GM19239 (cell line): ENCODE measurements at regions not wholly inside any gene's neighbourhood (a gene's known extent, or its start where the extent isn't known, plus 50 kb on each side); places are given as distances from the start of the nearest gene placed in this dataset.

Experiments used
- DNase-seq: peaks from one replicate; pipeline ENCODE4 v3.0.0; 2011; ENCODE audit warnings: low spot score; ENCODE audit not compliant: insufficient read length
- FAIRE-seq: peaks from 2 replicates; lab custom pipeline; 2011; peaks lifted over from hg19 to GRCh38; lab: Jason Lieb, UNC

DNA sequence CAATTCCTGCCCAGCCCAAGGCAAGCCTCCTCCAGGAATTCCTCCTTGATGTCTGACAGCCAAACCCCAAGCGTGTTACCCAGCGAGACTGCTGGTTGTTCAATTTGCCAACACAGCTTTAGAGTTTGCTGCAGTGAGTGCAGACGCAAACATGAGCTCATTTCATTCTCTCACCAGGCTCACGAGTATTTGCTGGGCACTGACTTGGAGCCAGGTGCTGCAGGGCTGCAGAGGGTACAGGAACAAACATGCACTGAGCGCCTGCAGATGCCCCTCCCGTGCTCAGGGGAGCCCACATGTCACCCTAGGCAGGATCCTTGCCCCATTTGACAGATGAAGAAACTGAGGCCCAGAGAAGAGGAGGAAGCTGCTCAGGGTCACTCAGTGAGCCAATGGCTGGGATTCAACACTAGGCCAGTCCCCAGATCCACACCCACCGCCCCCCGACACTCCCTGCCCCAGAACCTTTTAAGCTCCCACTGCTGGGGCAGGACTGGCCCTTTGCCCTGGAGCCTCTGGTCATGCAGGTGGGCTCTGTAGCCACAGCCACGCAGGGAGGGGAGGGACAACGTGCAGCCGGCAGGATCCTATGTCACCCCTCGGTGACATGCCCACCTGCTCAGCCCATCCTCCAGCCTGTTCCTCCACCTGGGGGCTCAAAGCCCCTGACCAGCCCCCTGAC lies 363.7 kb downstream of the MATN1 start:
- no peak for DNase-seq

DNA sequence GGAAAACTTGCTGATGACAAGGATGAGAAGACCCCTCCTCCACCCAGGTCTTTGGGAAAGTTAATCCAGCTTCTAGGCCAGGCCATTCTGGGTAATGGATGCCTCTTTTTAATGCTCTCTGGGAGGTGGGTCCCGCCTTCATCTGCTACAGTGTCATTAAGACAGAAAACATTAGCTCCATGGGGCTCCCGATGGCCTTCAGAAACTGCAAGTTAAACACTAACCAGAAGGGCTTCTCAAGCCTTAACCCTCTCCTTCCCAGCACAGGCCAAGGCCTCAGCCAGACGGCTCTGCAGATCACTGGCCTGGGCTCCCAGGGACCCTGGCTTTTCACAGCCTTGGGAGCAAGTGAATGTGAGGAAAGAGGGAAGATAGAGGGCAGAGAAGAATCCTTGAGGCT lies 364.9 kb downstream of the MATN1 start:
- FAIRE-seq = no peak

More for the DNA sequence above, 363.7 kb downstream of the MATN1 start:
- FAIRE-seq = no peak

DNA sequence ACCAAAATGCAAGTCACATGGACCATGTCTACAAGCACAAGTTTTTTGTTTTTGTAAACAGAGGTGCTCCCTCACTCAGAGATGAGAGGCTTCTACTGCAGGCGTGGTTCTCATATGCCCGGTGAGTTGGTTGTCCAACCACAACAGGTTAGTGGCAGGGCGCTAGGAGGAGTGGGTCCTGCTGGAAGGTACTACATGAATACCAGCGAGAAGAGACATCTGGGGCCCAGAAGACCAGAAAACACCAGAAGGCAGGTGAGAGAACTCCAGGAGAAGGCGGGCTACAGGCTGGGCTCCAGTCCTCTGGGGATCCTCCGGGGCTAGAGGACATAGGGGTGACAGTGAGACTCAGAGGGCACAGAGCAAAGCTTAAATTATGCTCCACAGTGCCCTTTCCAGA lies 366.5 kb downstream of the MATN1 start:
- no peak for DNase-seq
- FAIRE-seq = no peak

More for the DNA sequence above, 364.9 kb downstream of the MATN1 start:
- no peak for DNase-seq

DNA sequence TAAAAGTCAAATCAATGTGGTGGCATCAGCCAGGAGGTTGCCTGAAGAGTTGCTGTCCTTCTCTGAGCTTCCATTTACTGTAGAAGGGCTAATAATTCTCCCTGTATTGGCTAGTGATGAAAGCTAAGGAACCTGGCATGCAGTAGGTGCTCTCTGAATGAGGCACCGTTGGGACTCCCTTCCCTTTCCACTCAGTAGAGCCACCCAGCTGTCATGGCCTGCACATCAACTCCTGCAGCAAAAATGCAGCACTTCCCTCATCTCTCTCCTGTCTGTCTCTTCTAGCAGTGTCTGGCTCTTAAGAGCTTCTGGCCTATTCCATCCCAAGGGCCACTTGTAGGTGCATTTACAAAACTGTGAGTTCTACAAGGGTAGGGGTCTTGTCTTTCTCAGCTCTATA lies 369.0 kb downstream of the MATN1 start:
- FAIRE-seq = no peak
- no peak for DNase-seq

DNA sequence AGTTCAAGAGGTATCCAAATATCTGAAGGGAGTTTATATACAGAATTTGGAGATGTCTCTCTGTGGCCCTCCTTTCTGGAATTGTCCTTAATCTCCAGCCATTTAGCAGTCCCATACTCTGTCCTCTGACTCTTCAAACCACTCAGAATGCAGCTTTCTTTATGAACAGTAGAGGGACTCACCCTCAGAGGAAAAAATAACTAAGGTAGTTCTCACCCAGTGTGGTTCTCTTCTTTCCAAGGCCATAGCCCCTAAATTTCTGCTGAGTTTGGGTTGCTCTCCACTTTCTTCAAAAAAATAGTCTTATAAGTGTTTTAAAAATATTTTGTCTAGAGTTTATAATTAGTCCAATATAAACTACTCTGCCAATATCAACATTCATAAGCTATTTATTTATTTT lies 369.7 kb downstream of the MATN1 start:
- DNase-seq (no peak), FAIRE-seq (no peak)

DNA sequence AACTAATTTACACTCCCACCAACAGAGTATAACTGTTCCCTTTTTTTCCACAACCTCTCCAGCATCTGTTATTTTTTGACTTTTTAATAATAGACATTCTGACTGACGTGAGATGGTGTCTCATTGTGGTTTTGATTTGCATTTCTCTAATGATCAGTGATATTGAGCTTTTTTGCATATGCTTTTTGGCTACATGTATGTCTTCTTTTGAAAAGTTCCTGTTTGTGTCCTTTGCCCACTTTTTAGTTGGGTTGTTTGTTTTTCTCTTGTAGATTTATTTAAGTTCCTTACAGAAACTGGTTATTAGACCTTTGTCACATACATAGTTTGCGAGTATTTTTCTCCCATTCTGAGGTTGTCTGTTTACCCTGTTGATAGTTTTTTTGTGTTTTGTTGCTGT lies 375.2 kb downstream of the MATN1 start:
- no peak for FAIRE-seq
- DNase-seq = no peak

DNA sequence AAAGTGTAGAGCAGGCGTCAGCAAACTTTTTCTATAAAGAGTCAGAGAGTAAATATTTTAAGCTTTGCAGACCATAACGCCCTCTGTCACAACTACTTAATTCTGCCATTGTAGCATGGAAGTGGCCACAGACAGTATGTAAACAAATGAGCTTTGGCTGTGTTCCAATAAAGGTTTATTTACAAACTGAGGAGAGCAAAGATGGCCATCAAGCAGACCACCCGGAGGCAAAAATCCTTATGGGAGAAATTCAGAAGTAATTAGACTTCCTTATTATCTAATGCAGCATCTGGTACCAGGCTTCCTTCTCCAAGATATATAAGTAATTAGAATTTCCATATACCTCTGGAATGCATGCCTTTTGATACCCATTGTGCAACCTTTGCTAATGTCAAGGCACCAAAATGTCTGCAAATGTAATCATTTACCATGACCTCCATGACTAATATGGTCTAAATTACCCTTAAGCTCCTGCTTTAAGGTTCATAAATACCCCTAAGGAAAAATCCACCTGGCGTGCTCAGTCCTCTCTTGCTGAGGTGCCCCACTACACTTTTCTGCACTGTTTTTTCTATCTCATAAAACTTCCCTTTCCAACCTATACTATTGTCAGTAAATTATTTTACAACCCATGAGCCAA lies 377.8 kb downstream of the MATN1 start:
- no peak for DNase-seq
- FAIRE-seq = no peak

DNA sequence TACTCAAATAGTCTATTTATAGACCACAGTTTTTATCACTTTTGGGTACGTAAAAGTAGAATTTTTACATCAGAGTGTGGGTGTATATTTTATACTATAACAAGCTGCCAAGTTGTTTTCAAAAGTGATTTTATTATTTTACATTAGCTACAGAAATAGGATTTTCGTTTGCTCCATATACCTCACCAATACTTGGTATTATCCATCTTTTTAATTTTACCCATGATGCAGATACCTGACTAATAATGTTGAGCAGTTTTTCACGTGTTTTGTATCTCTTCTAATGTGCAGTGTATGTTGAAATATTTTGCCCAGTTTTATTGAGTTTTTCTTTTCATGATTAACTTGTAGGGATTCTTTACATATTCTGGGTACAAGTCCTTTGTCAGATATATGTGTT lies 379.8 kb downstream of the MATN1 start:
- DNase-seq = no peak
- no peak for FAIRE-seq

DNA sequence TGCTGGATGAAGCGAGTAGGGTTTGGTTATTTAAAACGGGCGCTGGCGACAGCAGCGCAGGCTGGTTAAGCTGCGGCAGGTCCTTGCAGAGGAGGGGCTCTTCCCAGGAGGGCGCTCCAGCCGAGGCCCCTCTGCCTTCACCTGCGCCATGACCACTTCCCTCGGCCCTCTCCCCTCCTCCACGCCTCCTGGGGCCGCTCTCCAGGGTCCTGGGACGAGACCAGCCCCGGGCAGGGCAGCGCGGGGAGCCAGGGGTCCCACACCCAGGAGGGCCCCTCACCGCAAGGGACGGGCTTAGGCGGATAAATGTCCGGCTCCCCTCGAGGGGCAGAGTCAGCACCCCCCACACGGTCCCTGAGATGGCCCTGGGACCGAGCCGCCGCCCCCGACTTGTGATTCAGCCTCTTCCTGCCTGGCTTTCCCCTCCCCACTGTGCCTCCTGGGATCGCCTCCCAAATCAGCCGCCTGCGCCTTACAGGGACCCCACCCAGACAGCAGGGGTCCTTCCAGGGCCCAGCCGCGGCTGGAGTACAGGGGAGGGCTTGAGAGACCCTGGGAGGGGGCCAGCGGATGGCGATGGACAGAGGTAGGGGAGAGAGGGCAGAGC lies 380.7 kb downstream of the MATN1 start:
- FAIRE-seq (no peak), DNase-seq (no peak)

DNA sequence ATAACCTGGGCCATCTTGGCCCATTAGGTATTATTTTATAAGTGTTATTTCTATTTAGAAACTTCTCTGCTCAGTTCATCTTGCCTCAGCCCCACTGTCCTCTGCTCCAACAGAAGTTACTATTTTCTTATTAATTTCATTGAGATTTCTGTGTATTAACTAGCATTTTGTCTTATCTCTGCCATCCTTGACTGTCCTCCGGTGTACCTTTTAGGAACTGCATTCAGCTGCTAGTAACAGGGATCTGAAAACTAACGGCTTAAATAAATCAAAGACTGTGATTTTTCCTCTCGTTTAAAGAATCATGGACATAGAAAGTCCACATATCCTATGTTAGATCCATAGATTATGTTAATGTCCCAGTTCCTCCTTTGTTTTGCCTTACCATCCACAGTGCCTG lies 382.5 kb downstream of the MATN1 start:
- FAIRE-seq = no peak

DNA sequence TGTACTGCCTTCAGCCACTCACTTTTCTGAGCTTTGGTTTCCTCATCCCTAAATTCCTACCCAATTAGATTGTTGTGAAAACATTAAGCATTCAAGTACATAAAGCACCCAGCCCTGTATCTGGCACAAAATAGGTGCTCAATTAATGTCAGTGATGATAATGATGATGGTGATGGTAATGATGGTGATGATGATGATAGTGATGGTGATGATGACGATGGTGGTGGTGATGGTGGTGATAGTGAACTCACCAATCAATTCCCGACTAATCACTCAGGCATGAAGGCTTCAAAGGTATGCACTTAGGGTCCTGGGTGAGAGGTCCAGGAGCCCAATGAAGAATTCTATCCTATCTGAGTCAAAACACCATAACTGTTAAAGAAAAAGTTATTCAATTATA lies 383.5 kb downstream of the MATN1 start:
- FAIRE-seq = no peak
- DNase-seq = no peak

More for the DNA sequence above, 382.5 kb downstream of the MATN1 start:
- DNase-seq = no peak

DNA sequence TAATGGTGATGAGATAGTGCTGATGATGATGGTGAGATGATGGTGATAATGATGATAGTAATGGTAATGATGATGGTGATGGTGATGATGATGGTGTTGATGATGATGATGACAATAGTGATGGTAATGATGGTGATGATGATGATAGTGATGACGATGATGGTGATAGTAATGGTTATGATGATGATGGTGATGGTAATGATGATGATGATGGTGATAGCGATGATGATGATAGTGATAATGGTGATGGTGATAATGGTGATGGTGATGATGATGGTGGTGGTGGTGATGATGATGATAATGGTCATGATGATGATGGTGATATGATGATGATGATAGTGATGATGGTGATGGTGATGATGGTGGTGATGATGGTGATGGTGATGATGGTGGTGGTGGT lies 384.6 kb downstream of the MATN1 start:
- DNase-seq (no peak), FAIRE-seq (no peak)

DNA sequence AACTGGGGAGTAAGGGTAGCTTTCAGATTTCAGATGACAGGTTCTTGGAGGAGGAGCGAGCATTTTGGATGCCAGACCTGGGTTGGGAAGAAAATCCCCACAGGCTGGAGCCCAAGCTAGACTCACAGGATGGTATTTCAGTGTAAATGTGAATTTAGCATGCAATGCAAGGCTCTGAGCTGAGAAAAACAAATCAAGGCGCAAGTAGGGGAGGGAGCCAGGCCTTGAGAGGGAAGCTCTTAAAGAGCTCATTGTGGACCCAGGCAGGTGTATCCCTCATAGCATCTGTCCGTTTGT lies 386.1 kb downstream of the MATN1 start:
- DNase-seq (no peak), FAIRE-seq (no peak)

DNA sequence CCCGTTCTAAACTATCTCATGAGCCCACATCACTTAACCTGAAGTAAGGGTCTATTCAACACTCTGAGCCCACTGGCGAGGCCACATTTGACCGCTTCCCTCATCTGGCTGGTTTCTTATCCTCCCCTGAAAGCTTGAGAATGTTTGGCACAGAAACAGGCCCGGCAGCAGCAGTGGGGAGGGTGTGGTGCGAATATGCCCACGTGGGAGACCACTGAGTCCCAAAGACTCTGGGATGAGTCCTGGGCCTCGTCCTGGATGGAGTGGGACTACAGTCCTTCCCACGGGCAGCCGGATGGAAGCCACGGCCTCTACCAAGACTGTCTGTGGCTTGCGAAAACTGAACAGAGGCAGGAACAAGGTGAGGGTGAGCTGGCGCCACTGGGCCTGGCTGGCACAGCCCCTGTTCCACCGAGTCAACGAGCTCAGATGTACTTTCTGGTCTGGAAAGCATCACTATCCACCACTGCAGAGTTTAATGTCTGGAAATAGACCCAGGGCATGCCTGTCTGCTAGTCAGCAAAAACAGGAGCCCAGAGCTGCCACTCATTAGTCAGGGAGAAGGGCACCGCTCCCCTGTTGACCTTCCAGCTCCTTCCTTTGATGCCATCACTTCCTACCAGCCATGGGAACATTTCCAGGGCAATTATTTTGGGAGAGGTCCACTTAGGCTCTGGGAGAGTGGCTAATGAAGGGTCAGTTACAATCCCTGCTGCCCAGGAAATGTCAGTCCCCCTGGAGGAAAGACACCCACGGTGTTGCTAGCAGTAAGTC lies 386.6 kb downstream of the MATN1 start:
- FAIRE-seq = no peak
- no peak for DNase-seq

DNA sequence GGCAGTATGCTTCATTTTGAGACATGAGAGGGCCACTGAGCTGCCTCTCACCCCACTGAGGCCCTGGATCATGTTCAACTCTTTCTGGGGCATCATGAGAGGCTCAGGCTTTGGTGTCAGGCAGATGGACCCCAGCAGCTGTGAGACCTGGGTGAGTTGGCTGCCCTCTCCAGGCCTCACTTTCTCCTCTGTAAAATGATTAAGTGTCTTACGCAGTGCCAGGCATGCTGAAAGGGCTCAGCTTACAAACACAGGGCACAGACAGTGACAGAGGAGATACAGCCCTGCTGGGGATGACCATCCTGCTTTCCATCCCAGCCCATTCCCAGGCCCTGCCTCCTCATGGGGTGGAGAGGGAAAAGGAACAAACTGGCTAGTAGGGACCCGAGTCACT lies 387.4 kb downstream of the MATN1 start:
- no peak for DNase-seq
- FAIRE-seq = no peak

DNA sequence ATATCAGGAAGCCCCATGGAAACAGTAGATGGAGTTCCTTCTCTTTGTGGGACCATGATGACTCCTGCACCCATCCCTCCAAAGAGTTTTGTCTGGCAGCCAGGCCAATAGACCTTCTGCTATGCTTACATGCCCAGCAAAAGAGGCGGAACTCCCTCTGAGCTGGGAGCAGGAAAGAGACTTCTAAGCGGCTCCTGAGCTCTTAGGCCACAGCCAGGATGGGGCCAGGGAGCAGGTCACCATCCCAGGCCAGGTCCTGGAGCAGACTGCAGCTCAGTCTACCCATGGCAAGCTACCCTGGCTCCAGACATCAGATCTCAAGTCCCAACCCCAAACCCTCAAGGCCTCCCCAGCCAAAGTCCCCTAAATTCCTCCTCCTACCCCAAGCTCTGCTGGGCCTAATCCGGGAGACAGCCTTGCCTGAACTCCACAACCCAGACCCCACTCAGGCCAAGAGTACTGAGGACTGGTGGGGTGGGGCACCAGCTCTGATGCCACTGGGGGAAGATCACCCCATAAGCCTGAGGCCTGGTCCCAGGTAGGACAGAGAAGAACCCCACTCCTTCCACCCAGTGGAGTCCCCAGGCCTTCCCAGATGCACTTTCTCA lies 387.9 kb downstream of the MATN1 start:
- FAIRE-seq (no peak), DNase-seq (no peak)

DNA sequence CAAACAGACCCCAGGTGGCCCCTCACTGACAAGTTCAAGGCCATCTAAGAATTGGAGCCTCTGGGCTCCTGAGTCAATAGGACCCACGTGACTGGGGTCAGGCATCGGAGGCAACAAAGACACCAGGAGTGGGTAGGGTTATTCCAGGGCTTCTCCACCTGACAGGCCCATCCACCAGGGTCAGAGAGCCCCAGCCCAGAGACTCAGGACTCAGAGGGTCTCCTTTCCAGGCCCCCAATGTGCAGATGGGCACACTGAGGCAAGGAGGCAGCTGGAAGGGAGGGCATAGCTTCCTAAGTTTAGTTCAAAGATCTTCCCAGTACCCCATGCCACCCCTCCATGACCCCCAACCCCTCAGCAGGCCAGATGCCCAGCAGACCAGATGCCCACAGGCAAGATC lies 388.6 kb downstream of the MATN1 start:
- DNase-seq (no peak), FAIRE-seq (no peak)

DNA sequence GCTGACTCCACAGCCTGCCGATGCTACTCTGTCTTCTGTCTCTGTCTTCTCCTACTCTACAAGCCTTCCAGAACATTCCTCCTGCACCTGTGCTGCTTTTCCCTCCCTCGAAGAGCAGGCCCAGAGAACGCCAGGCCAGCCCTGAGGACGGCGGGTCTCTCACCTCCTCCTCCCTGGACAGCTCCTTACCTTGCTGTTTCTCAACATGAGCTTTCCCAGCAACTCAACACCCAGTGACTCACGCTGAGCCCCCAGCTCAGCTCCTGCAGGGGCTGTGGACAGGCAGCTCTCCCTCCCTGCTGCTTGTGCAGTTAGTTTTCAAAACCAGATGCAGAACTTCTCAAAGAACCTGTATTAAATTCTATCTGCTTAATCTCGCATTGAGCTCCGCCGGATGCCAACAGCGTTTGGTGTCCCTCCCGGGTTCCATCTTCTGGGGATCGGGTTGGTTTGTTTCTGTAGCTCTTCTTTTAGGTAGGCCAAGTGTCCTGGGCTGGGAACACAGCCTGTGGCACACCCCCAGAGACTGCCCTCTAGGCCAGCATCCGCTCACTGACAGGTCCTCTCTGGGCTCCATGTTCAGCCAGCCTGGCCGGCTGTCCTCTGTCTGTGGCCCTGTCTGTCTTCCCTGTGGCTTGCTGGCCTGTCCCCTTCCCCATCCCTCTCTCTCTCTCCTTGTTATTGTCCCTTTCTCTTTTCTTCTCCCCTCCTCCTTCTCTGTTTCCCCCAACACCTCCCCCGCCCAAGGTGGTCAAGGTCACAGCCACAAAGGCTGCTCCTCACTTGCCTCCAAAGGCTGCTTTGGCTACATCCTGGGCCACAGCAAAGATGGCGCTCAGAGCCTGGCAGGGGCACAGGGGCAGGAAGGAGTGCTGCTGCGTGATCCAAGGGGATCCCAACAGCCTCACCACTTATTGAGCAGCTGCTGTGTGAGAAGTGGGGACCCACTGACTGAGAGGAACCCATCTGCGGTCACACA lies 391.0 kb downstream of the MATN1 start:
- DNase-seq = no peak
- FAIRE-seq = no peak

DNA sequence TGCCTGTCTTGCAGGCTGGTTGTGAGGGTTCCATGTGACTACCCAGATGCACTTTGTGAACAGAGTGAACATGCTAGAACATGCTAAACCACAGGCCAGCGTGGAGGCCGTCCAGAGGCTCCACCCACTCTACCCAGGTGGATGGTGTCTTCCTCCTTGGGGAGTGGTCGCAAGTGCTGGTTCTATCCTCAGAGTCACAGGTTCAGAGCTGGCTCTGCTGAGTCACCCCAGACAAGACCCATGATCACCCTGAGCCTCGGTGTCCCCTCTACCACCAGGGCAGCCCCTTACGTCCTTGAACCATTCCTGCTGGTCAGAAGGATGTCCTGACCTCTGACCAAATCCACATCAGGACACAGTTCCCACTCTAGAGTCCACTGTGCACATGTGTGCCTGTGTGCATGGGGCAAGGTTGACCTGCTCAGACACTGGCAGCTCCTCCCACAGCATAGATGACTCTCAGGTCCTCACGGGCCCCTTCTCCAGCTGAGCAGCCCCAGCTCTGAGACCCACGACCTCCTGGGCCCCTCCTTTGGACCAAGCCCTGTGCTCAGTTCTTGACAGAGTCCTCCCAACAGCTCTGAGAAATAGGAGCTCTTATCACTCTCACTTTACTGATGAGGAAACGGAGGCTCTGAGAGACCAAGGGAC lies 391.8 kb downstream of the MATN1 start:
- DNase-seq (no peak), FAIRE-seq (no peak)
